ENCODE measurements at regions not wholly inside any gene's neighbourhood (a gene's known extent, or its start where the extent isn't known, plus 50 kb on each side); places are given as distances from the start of the nearest gene placed in this dataset.

- no peak for TF ChIP-seq ZNF17 (CRISPR knock-in tag; IDR thresholded peaks at IDR 0.05)
- TF ChIP-seq PPARG (CRISPR knock-in tag; conservative IDR thresholded peaks at IDR 0.05) = no peak
- no peak for TF ChIP-seq CREB3 (CRISPR knock-in tag; IDR thresholded peaks at IDR 0.05)
- TF ChIP-seq, protein P1, sequence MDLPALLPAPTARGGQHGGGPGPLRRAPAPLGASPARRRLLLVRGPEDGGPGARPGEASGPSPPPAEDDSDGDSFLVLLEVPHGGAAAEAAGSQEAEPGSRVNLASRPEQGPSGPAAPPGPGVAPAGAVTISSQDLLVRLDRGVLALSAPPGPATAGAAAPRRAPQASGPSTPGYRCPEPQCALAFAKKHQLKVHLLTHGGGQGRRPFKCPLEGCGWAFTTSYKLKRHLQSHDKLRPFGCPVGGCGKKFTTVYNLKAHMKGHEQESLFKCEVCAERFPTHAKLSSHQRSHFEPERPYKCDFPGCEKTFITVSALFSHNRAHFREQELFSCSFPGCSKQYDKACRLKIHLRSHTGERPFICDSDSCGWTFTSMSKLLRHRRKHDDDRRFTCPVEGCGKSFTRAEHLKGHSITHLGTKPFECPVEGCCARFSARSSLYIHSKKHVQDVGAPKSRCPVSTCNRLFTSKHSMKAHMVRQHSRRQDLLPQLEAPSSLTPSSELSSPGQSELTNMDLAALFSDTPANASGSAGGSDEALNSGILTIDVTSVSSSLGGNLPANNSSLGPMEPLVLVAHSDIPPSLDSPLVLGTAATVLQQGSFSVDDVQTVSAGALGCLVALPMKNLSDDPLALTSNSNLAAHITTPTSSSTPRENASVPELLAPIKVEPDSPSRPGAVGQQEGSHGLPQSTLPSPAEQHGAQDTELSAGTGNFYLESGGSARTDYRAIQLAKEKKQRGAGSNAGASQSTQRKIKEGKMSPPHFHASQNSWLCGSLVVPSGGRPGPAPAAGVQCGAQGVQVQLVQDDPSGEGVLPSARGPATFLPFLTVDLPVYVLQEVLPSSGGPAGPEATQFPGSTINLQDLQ (CRISPR knock-in tag; IDR thresholded peaks at IDR 0.05) = no peak
Measured at GRCh38 chr7:55641811-55642210, 69.5 kb upstream of the VOPP1 start (continued).

- Histone ChIP-seq H3K4me2 (ENCODE audit: low read depth, low read length) (no peak overlapping the region), H3K27me3 (ENCODE audit: control insufficient read depth in 1 of 2, insufficient read depth in 2 of 2, low read length in 2 of 2) (no peaks in the 10 kb centered on the region; a peak in 1 of 5 replicates), H3K9me3 (ENCODE audit: low read length) (peaks cover 4% of the 10 kb centered on the region; the same call in 1 of the 2 replicates), H3K4me3 (replicated peaks in 1 of 3; ENCODE audit: insufficient read depth in 1 of 3, low read depth in 2 of 3, low read length in 3 of 3) (no peak overlapping the region), H2AFZ (ENCODE audit: low read length) (no peak overlapping the region), H3K9ac (ENCODE audit: insufficient read depth, low read depth, low read length) (no peak overlapping the region), H3K79me2 (ENCODE audit: insufficient read depth, low read length) (no peaks in the 10 kb centered on the region), H4K20me1 (ENCODE audit: insufficient read depth, low read length) (no peaks in the 10 kb centered on the region), H3K36me3 (replicated peaks in 1 of 2; ENCODE audit: control insufficient read depth in 1 of 2, insufficient read depth in 2 of 2, low read length in 2 of 2) (no peaks in the 10 kb centered on the region), H3K27ac (ENCODE audit: extremely low read length, insufficient read depth, low read length) (no peak overlapping the region), H3K4me1 (ENCODE audit: insufficient read depth, low read length) (no peaks in the 10 kb centered on the region)
- BruUV-seq (replicated peaks) = no TSS peak
- in situ Hi-C loops (cut with HindIII; ENCODE audit: extremely low pct_ligation_motif_present, low pct_unique_long_range_greater_than_20kb) = loop anchor here (10.0 to 25.0 kb wide), 3 partner anchors 84 to 434 kb away; partner anchors contain the start of genes MRPS17 and NIPSNAP2
- 0% methylated on average over 1 of the region's 1 CpG for WGBS (ENCODE audit: low lambda C conversion rate)
- FAIRE-seq = peak; percentile 91
- POLR2A ChIA-PET = no interaction called here
- peak; percentile 71 for DNase-seq (ENCODE audit: low spot score)
- peak; percentile 97 for ATAC-seq
- intact Hi-C loops (cut with micrococcal nuclease; ENCODE audit: unreplicated experiment) = loop anchor here (1.0 to 2.0 kb wide), 4 partner anchors 82 to 452 kb away; partner anchors contain the start of gene NIPSNAP2
- CTCF ChIA-PET (ENCODE audit: low intra/inter-chr PET ratio, low total read pairs) = interaction anchor here (0.7 to 2.0 kb wide), 5 partner anchors 82 to 452 kb away, joined by 3 to 8 read pairs (median 6); partner anchors contain the start of genes NIPSNAP2 and PHKG1
- TF ChIP-seq, protein P1 (CRISPR knock-in tag; IDR thresholded peaks at IDR 0.05) = no peak
- no peak for TF ChIP-seq ZBTB46 (CRISPR knock-in tag; IDR thresholded peaks at IDR 0.05; ENCODE audit: borderline replicate concordance)
- TF ChIP-seq, protein P2, sequence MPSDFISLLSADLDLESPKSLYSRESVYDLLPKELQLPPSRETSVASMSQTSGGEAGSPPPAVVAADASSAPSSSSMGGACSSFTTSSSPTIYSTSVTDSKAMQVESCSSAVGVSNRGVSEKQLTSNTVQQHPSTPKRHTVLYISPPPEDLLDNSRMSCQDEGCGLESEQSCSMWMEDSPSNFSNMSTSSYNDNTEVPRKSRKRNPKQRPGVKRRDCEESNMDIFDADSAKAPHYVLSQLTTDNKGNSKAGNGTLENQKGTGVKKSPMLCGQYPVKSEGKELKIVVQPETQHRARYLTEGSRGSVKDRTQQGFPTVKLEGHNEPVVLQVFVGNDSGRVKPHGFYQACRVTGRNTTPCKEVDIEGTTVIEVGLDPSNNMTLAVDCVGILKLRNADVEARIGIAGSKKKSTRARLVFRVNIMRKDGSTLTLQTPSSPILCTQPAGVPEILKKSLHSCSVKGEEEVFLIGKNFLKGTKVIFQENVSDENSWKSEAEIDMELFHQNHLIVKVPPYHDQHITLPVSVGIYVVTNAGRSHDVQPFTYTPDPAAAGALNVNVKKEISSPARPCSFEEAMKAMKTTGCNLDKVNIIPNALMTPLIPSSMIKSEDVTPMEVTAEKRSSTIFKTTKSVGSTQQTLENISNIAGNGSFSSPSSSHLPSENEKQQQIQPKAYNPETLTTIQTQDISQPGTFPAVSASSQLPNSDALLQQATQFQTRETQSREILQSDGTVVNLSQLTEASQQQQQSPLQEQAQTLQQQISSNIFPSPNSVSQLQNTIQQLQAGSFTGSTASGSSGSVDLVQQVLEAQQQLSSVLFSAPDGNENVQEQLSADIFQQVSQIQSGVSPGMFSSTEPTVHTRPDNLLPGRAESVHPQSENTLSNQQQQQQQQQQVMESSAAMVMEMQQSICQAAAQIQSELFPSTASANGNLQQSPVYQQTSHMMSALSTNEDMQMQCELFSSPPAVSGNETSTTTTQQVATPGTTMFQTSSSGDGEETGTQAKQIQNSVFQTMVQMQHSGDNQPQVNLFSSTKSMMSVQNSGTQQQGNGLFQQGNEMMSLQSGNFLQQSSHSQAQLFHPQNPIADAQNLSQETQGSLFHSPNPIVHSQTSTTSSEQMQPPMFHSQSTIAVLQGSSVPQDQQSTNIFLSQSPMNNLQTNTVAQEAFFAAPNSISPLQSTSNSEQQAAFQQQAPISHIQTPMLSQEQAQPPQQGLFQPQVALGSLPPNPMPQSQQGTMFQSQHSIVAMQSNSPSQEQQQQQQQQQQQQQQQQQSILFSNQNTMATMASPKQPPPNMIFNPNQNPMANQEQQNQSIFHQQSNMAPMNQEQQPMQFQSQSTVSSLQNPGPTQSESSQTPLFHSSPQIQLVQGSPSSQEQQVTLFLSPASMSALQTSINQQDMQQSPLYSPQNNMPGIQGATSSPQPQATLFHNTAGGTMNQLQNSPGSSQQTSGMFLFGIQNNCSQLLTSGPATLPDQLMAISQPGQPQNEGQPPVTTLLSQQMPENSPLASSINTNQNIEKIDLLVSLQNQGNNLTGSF (CRISPR knock-in tag; IDR thresholded peaks at IDR 0.05) = no peak
- TF ChIP-seq BRD4 (CRISPR knock-in tag; IDR thresholded peaks at IDR 0.05) = no peak
- 0 out of 2 replicates have a peak, but pooled peaks have one; percentile 15 for TF ChIP-seq FOXA3 (CRISPR knock-in tag; IDR thresholded peaks at IDR 0.05)
Measured at GRCh38 chr7:55641273-55641691, 69.0 kb upstream of the VOPP1 start.
